Natural killer cell treated with Interleukin-12 subunit alpha and Interleukin-12 subunit beta and Interleukin-15 and Interleukin-18, amount 100 ng/mL, for 72 hours (primary cell): ENCODE measurements at regions not wholly inside any gene's neighbourhood (a gene's known extent, or its start where the extent isn't known, plus 50 kb on each side); places are given as distances from the start of the nearest gene placed in this dataset.
"Not testable (repeated sequence)": the region's sequence is repeated elsewhere in the genome, so short reads cannot be mapped to it uniquely, and the experiment has no call there.

Experiments
- ATAC-seq, 2 donors: fragments of 150-1000 bp; cut with Tn5 transposase in 1 of 2; sonication (Bioruptor Pico), chemical (Tn5 transposase) in 1 of 2; 2 replicates each; pipeline ENCODE4 v1.10.0; 2021
- DNase-seq: peaks from one replicate; pipeline ENCODE4 v3.0.0; 2022; ENCODE audit warnings: low spot score
- H3K27ac Mint-ChIP-seq, 2 donors: 1 replicate in 1 of 2; 2 replicates in 1 of 2; pipeline ENCODE4 v1.8.0; 2022; ENCODE audit warnings: mixed read lengths in 2 of 2, mild to moderate bottlenecking in 1 of 2, moderate library complexity in 1 of 2
- H3K27me3 Mint-ChIP-seq, 2 donors: 1 replicate in 1 of 2; 2 replicates in 1 of 2; pipeline ENCODE4 v1.8.0; 2022; ENCODE audit warnings: mixed read lengths in 2 of 2
- H3K36me3 Mint-ChIP-seq: one replicate; pipeline ENCODE4 v1.8.0; 2022; ENCODE audit warnings: mixed read lengths
- H3K4me1 Mint-ChIP-seq, 2 donors: 1 replicate in 1 of 2; 2 replicates in 1 of 2; pipeline ENCODE4 v1.8.0; 2022; ENCODE audit warnings: low read depth in 2 of 2, mixed read lengths in 2 of 2, mild to moderate bottlenecking in 1 of 2
- H3K4me3 Mint-ChIP-seq: one replicate; pipeline ENCODE4 v1.8.0; 2022; ENCODE audit warnings: mixed read lengths
- H3K9me3 Mint-ChIP-seq: 2 replicates; pipeline ENCODE4 v1.8.0; 2022; ENCODE audit warnings: mixed read lengths

DNA sequence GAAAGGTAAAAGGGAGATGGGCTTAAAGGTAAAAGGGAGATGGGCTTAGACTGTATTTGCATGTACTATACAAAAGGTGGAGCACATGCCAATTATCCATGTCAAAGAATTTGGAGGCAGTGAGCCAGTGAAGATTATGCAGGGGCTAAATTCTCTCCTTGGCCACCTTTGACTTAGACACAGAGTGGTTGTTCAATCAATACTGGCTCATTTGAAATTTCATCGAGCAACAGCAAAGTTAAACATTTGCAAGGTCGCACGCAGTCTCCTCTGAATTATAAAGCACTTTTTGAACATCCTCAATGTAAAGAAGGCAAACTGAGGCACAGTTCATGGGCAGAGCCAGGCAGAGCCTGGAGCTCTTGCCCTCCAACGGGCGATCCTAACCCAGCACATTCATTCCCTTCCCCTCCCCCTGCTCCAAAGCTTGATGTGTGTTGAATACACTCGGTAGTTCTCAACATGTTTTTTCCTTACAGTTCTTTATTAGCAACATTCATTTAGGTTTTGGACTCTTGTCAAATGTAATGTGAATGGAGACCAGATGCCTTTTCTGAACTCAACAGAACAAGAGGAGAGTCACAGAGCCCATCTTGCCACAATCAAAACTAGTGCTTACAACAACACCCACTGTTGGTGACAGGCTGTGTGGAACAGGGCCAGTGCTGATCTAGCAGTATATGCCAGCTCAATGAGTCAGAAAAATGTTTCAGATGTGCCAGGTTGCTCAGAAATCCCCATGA lies 169.7 kb upstream of the G2E3 start:
- DNase-seq (no peak), ATAC-seq (no peak)
- Mint-ChIP-seq H3K4me3 (no peak overlapping the region), H3K27me3 (peaks cover 0 to 2% of the 10 kb centered on the region in 2 donors), H3K4me1 (no peaks in the 10 kb centered on the region), H3K27ac (no peak overlapping the region), H3K9me3 (peaks cover 3% of the 10 kb centered on the region), H3K36me3 (no peaks in the 10 kb centered on the region)

DNA sequence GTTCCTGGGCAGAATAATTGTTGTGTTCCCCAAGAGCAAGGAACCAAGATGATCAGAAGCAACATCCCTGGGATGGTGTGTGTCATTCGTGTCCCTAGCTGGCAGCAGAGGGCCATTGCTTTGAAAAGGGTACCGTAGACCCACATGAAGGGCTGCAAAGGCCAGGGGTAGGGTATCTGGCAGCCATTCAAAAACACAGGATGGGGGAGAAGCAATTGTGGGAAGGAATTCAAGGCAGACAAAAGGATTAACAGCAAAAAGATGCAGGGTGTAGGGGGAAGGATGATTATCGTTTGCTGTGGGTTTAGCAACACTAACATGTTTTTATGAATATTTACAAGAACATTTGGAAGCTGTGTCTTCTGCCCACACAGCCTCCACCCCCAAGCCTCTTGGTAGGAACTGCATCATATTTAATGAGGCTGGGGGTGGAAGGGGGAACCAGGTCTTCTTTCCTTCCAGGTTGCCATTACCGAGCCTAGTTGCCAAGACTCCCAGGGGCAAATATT lies 169.0 kb upstream of the G2E3 start:
- Mint-ChIP-seq H3K4me1 (no peaks in the 10 kb centered on the region), H3K9me3 (no peaks in the 10 kb centered on the region), H3K27ac (no peak overlapping the region), H3K4me3 (no peak overlapping the region), H3K36me3 (no peaks in the 10 kb centered on the region), H3K27me3 (peaks cover 0 to 2% of the 10 kb centered on the region in 2 donors)
- ATAC-seq (no peak), DNase-seq (no peak)

GRCh38 chr14:30395065-30395464 lies 163.9 kb upstream of the G2E3 start:
- H3K9me3 Mint-ChIP-seq: no peaks in the 10 kb centered on the region
- no peak for ATAC-seq
- no peak overlapping the region for H3K27ac Mint-ChIP-seq
- H3K4me3 Mint-ChIP-seq: no peak overlapping the region
- no peak for DNase-seq
- peaks cover 0 to 2% of the 10 kb centered on the region in 2 donors for H3K27me3 Mint-ChIP-seq
- H3K36me3 Mint-ChIP-seq: no peaks in the 10 kb centered on the region
- no peaks in the 10 kb centered on the region for H3K4me1 Mint-ChIP-seq

DNA sequence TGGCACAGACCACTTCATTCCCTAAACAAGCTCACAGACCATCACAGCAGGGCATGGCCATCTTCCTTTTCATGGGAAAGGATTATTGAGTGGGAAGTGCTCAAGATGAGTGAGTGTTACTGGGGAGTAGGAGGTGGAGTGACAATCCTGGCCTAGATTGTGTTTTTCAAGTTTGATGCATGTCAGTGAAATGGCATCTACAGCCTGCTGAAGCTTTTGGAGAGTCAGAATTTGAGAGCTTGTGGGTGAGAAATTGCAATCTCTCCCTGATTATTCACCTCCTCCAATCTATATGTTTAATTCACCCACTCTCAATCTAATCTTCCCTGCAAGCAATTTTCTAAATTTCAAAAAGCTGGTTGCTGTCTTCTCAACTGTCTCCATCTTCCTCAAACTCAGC lies 156.1 kb upstream of the G2E3 start:
- Mint-ChIP-seq H3K4me3 (no peak overlapping the region), H3K27ac (no peak overlapping the region), H3K9me3 (peaks cover 9% of the 10 kb centered on the region), H3K4me1 (no peaks in the 10 kb centered on the region), H3K27me3 (no peaks in the 10 kb centered on the region), H3K36me3 (no peaks in the 10 kb centered on the region)
- ATAC-seq: no peak
- DNase-seq: no peak

- H3K9me3 Mint-ChIP-seq: peaks cover 9% of the 10 kb centered on the region
- H3K27ac Mint-ChIP-seq: no peak overlapping the region
- H3K36me3 Mint-ChIP-seq: no peaks in the 10 kb centered on the region
- no peak overlapping the region for H3K4me3 Mint-ChIP-seq
- peaks cover 0 to under 1% of the 10 kb centered on the region in 2 donors for H3K27me3 Mint-ChIP-seq
- DNase-seq: no peak
- H3K4me1 Mint-ChIP-seq: no peaks in the 10 kb centered on the region
- ATAC-seq: no peak
These were observed 155.2 kb upstream of the G2E3 start for GRCh38 chr14:30403791-30404190.

DNA sequence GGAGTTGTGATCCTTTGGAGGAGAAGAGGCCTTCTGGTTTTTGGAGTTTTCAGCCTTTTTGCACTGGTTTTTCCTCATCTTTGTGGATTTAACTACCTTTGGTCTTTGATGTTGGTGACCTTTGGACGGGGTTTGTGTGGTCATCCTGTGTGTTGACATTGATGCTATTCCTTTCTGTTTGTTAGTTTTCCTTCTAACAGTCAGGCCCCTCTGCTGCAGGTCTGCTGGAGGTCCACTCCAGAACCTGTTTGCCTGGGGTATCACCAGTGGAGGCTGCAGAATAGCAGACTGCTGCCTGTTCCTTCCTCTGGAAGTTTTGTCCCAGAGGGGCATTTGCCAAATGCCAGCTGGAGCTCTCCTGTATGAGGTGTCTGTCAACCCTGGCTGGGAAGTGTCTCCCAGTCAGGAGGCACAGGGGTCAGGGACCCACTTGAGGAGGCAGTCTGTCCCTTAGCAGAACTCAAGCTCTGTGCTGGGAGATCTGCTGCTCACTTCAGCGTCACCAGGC lies 149.4 kb upstream of the G2E3 start:
- not testable (repeated sequence) for H3K27me3 Mint-ChIP-seq, H3K4me1 Mint-ChIP-seq, H3K36me3 Mint-ChIP-seq, ATAC-seq, H3K4me3 Mint-ChIP-seq, H3K27ac Mint-ChIP-seq, DNase-seq, H3K9me3 Mint-ChIP-seq

DNA sequence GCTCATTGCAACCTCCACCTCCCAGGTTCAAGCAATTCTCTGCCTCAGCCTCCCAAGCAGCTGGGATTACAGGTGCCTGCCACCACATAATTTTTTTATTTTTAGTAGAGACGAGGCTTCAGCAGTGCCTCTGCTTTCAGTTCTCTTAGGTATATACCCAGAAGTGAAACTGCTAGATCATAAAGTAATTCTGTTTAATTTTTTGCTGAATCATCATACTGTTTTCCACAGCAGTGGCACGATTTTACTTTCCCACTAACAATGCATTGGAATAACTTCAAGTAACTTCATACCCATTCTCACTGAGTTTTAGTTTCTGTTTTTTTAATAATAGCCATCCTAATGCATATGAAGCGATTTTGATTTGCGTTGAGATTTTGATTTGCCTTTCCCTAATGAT lies 148.0 kb upstream of the G2E3 start:
- peaks cover 5% of the 10 kb centered on the region for H3K9me3 Mint-ChIP-seq
- H3K27ac Mint-ChIP-seq: no peak overlapping the region
- H3K27me3 Mint-ChIP-seq: peaks cover 0 to 7% of the 10 kb centered on the region in 2 donors
- ATAC-seq: no peak
- H3K36me3 Mint-ChIP-seq: no peaks in the 10 kb centered on the region
- no peaks in the 10 kb centered on the region for H3K4me1 Mint-ChIP-seq
- no peak overlapping the region for H3K4me3 Mint-ChIP-seq
- no peak for DNase-seq

- not testable (repeated sequence) for H3K27me3 Mint-ChIP-seq, ATAC-seq, H3K4me1 Mint-ChIP-seq
These were observed 145.8 kb upstream of the G2E3 start for GRCh38 chr14:30413184-30413583.

DNA sequence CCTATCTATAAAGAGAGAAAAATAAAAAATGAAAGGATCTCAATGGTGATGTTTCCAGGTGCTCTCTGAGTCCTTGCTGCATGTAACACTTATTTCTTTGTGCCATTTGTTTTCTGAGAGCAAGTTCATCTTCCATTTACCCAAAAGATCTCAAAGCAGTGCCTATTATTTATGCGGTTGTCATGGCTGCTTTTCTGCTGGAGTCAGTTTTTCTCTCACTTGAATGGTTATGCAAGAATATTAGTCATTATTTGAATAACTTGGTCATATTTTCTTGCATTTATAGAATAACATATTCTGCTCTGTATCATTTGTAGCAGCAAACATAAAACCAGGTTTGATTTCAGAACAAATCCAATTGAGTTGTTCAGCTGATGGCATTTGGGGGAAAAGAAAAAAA lies 141.8 kb upstream of the G2E3 start:
- no peaks in the 10 kb centered on the region for H3K4me1 Mint-ChIP-seq
- H3K36me3 Mint-ChIP-seq: no peaks in the 10 kb centered on the region
- no peak overlapping the region for H3K27ac Mint-ChIP-seq
- H3K4me3 Mint-ChIP-seq: no peak overlapping the region
- peaks cover 0 to 8% of the 10 kb centered on the region in 2 donors for H3K27me3 Mint-ChIP-seq
- no peaks in the 10 kb centered on the region for H3K9me3 Mint-ChIP-seq
- ATAC-seq (no peak), DNase-seq (no peak)

More at GRCh38 chr14:30413184-30413583, 145.8 kb upstream of the G2E3 start:
- H3K27ac Mint-ChIP-seq, H3K9me3 Mint-ChIP-seq, H3K4me3 Mint-ChIP-seq, H3K36me3 Mint-ChIP-seq, DNase-seq: not testable (repeated sequence)

GRCh38 chr14:30417999-30418398 lies 141.0 kb upstream of the G2E3 start:
- ATAC-seq (no peak), DNase-seq (no peak)
- Mint-ChIP-seq H3K36me3 (no peaks in the 10 kb centered on the region), H3K4me3 (no peak overlapping the region), H3K9me3 (no peaks in the 10 kb centered on the region), H3K27ac (no peak overlapping the region), H3K27me3 (peaks cover 0 to 8% of the 10 kb centered on the region in 2 donors), H3K4me1 (no peaks in the 10 kb centered on the region)

GRCh38 chr14:30419037-30419436 lies 139.9 kb upstream of the G2E3 start:
- ATAC-seq (no peak), DNase-seq (no peak)
- Mint-ChIP-seq H3K27me3 (peaks cover 0 to 14% of the 10 kb centered on the region in 2 donors), H3K36me3 (no peaks in the 10 kb centered on the region), H3K4me3 (no peak overlapping the region), H3K4me1 (no peaks in the 10 kb centered on the region), H3K27ac (no peak overlapping the region), H3K9me3 (no peaks in the 10 kb centered on the region)

GRCh38 chr14:30420515-30420914 lies 138.4 kb upstream of the G2E3 start:
- H3K4me3 Mint-ChIP-seq: no peak overlapping the region
- H3K4me1 Mint-ChIP-seq: no peaks in the 10 kb centered on the region
- no peaks in the 10 kb centered on the region for H3K36me3 Mint-ChIP-seq
- peaks cover 0 to 14% of the 10 kb centered on the region in 2 donors for H3K27me3 Mint-ChIP-seq
- DNase-seq: no peak
- H3K27ac Mint-ChIP-seq: no peak overlapping the region
- no peaks in the 10 kb centered on the region for H3K9me3 Mint-ChIP-seq
- no peak for ATAC-seq

GRCh38 chr14:30426463-30426862 lies 132.5 kb upstream of the G2E3 start:
- no peak overlapping the region for H3K27ac Mint-ChIP-seq
- no peak overlapping the region for H3K4me3 Mint-ChIP-seq
- peaks cover 3% of the 10 kb centered on the region for H3K9me3 Mint-ChIP-seq
- H3K4me1 Mint-ChIP-seq: no peaks in the 10 kb centered on the region
- no peak for ATAC-seq
- H3K27me3 Mint-ChIP-seq: peaks cover 3 to 6% of the 10 kb centered on the region in 2 donors
- no peaks in the 10 kb centered on the region for H3K36me3 Mint-ChIP-seq
- no peak for DNase-seq

GRCh38 chr14:30427401-30427800 lies 131.6 kb upstream of the G2E3 start:
- DNase-seq: no peak
- ATAC-seq: no peak
- H3K27me3 Mint-ChIP-seq: peaks cover 3 to 6% of the 10 kb centered on the region in 2 donors
- H3K36me3 Mint-ChIP-seq: no peaks in the 10 kb centered on the region
- H3K4me1 Mint-ChIP-seq: no peaks in the 10 kb centered on the region
- no peak overlapping the region for H3K4me3 Mint-ChIP-seq
- no peak overlapping the region for H3K27ac Mint-ChIP-seq
- H3K9me3 Mint-ChIP-seq: peaks cover 3% of the 10 kb centered on the region
